ENCODE measurements at regions not wholly inside any gene's neighbourhood (a gene's known extent, or its start where the extent isn't known, plus 50 kb on each side); places are given as distances from the start of the nearest gene placed in this dataset.

- intact Hi-C loops (cut with micrococcal nuclease): no loop called here
- H3K27me3 Mint-ChIP-seq (ENCODE audit: insufficient read depth, unreplicated experiment): no peaks in the 10 kb centered on the region
- ChIA-PET CTCF (interaction anchor here (0.6 to 0.7 kb wide), 2 partner anchors 193 to 552 kb away, joined by 3 read pairs; no protein-coding TSS in a partner anchor), POLR2A (no interaction called here)
- H3K9me3 Mint-ChIP-seq (ENCODE audit: unreplicated experiment): no peaks in the 10 kb centered on the region
- H3K27ac Mint-ChIP-seq (ENCODE audit: low read depth, unreplicated experiment): no peak overlapping the region
- H3K4me1 Mint-ChIP-seq (ENCODE audit: insufficient read depth, unreplicated experiment): no peaks in the 10 kb centered on the region
- BruUV-seq (replicated peaks): no TSS peak
- no peak overlapping the region for H3K4me3 Mint-ChIP-seq (ENCODE audit: unreplicated experiment)
- no peaks in the 10 kb centered on the region for H3K36me3 Mint-ChIP-seq (ENCODE audit: insufficient read depth, unreplicated experiment)
- no peak for DNase-seq (ENCODE audit: unreplicated experiment)
- no peak for TF ChIP-seq CTCF (IDR thresholded peaks at IDR 0.05; ENCODE audit: unreplicated experiment)
These were observed 489.4 kb upstream of the TBL1XR1 start for GRCh38 chr3:177686671-177687070.

GRCh38 chr3:177687291-177687690 is 490.0 kb upstream of the TBL1XR1 start:
- Mint-ChIP-seq H3K36me3 (ENCODE audit: insufficient read depth, unreplicated experiment) (no peaks in the 10 kb centered on the region), H3K27me3 (ENCODE audit: insufficient read depth, unreplicated experiment) (no peaks in the 10 kb centered on the region), H3K4me1 (ENCODE audit: insufficient read depth, unreplicated experiment) (no peaks in the 10 kb centered on the region), H3K4me3 (ENCODE audit: unreplicated experiment) (no peak overlapping the region), H3K9me3 (ENCODE audit: unreplicated experiment) (no peaks in the 10 kb centered on the region), H3K27ac (ENCODE audit: low read depth, unreplicated experiment) (no peak overlapping the region)
- no peak for DNase-seq (ENCODE audit: unreplicated experiment)
- TF ChIP-seq CTCF (IDR thresholded peaks at IDR 0.05; ENCODE audit: unreplicated experiment): no peak
- intact Hi-C loops (cut with micrococcal nuclease): no loop called here
- no TSS peak for BruUV-seq (replicated peaks)
- CTCF ChIA-PET: interaction anchor here (0.6 kb wide), 1 partner anchor 192 kb away, joined by 3 read pairs; no protein-coding TSS in a partner anchor
- POLR2A ChIA-PET: no interaction called here

- no peak overlapping the region for H3K4me3 Mint-ChIP-seq (ENCODE audit: unreplicated experiment)
- CTCF ChIA-PET: interaction anchor here (0.8 kb wide), 1 partner anchor 9 kb away, joined by 3 read pairs; no protein-coding TSS in a partner anchor
- H3K9me3 Mint-ChIP-seq (ENCODE audit: unreplicated experiment): no peaks in the 10 kb centered on the region
- no peaks in the 10 kb centered on the region for H3K27me3 Mint-ChIP-seq (ENCODE audit: insufficient read depth, unreplicated experiment)
- intact Hi-C loops (cut with micrococcal nuclease): no loop called here
- no peaks in the 10 kb centered on the region for H3K36me3 Mint-ChIP-seq (ENCODE audit: insufficient read depth, unreplicated experiment)
- no peak overlapping the region for H3K27ac Mint-ChIP-seq (ENCODE audit: low read depth, unreplicated experiment)
- no peak for DNase-seq (ENCODE audit: unreplicated experiment)
- no peak for TF ChIP-seq CTCF (IDR thresholded peaks at IDR 0.05; ENCODE audit: unreplicated experiment)
- POLR2A ChIA-PET: interaction anchor here (0.9 kb wide), 1 partner anchor 8 kb away, joined by 4 read pairs; no protein-coding TSS in a partner anchor
- no TSS peak for BruUV-seq (replicated peaks)
- H3K4me1 Mint-ChIP-seq (ENCODE audit: insufficient read depth, unreplicated experiment): no peaks in the 10 kb centered on the region
These were observed 490.9 kb upstream of the TBL1XR1 start for GRCh38 chr3:177688152-177688551.

GRCh38 chr3:177689077-177689476 is 491.8 kb upstream of the TBL1XR1 start:
- DNase-seq (ENCODE audit: unreplicated experiment): no peak
- no peak overlapping the region for H3K4me3 Mint-ChIP-seq (ENCODE audit: unreplicated experiment)
- no peaks in the 10 kb centered on the region for H3K36me3 Mint-ChIP-seq (ENCODE audit: insufficient read depth, unreplicated experiment)
- no peaks in the 10 kb centered on the region for H3K9me3 Mint-ChIP-seq (ENCODE audit: unreplicated experiment)
- CTCF ChIA-PET: interaction anchor here (0.7 kb wide), 1 partner anchor 1605 kb away, joined by 3 read pairs; no protein-coding TSS in a partner anchor
- intact Hi-C loops (cut with micrococcal nuclease): no loop called here
- BruUV-seq (replicated peaks): no TSS peak
- no peaks in the 10 kb centered on the region for H3K4me1 Mint-ChIP-seq (ENCODE audit: insufficient read depth, unreplicated experiment)
- no peak for TF ChIP-seq CTCF (IDR thresholded peaks at IDR 0.05; ENCODE audit: unreplicated experiment)
- H3K27ac Mint-ChIP-seq (ENCODE audit: low read depth, unreplicated experiment): no peak overlapping the region
- POLR2A ChIA-PET: interaction anchor here (0.8 kb wide), 1 partner anchor 19 kb away, joined by 3 read pairs; no protein-coding TSS in a partner anchor
- no peaks in the 10 kb centered on the region for H3K27me3 Mint-ChIP-seq (ENCODE audit: insufficient read depth, unreplicated experiment)
